Endothelial cell of umbilical vein (primary cell): ENCODE measurements at regions not wholly inside any gene's neighbourhood (a gene's known extent, or its start where the extent isn't known, plus 50 kb on each side); places are given as distances from the start of the nearest gene placed in this dataset.

Source experiments
- BruUV-seq: library from RNA; stranded (reverse); fragments of 400-500 nt; replicated peaks from 2 replicates; lab custom pipeline; 2021; lab: Mats Ljungman, UMichigan
- CTCF ChIA-PET: fragments of 300-600, 350-600 bp; sonication (Branson Sonifier 250); formaldehyde crosslinking; loops from one replicate; lab custom pipeline; 2021; ENCODE audit warnings: antibody characterized with exemption, inconsistent platforms; lab: Charles Lee
- POLR2A ChIA-PET: fragments of 300-600, 350-600 bp; sonication (Branson Sonifier 250); formaldehyde crosslinking; loops from one replicate; lab custom pipeline; 2021; ENCODE audit warnings: antibody characterized with exemption, inconsistent platforms; lab: Charles Lee
- DNase-seq: peaks from one replicate; pipeline ENCODE4 v3.0.0-alpha.2; 2011; ENCODE audit warnings: low read depth, low spot score
- FAIRE-seq: peaks from 2 replicates; lab custom pipeline; 2011; peaks lifted over from hg19 to GRCh38; lab: Jason Lieb, UNC
- H2AFZ ChIP-seq: 2 replicates; pipeline ENCODE4 v1.6.0; 2012; ENCODE audit warnings: low read depth, low read length, control low read depth, inconsistent platforms
- H3K27ac ChIP-seq: 2 replicates; pipeline ENCODE4 v1.5.1; 2011; ENCODE audit warnings: low read depth, mild to moderate bottlenecking, control low read depth, low read length, moderate library complexity; ENCODE audit not compliant: insufficient read depth
- H3K27me3 ChIP-seq, 2 experiments: 2 replicates each; pipeline versions ENCODE4 v1.6.0 to v1.6.1; 2011; ENCODE audit warnings: low read length in 2 of 2, mixed read lengths in 1 of 2; ENCODE audit not compliant: control insufficient read depth in 2 of 2, insufficient read depth in 2 of 2
- H3K36me3 ChIP-seq, 2 experiments: 2 replicates in 1 of 2; 3 replicates in 1 of 2; pipeline ENCODE4 v1.5.1; 2011; ENCODE audit warnings: low read length in 2 of 2, mild to moderate bottlenecking in 1 of 2, moderate library complexity in 1 of 2; ENCODE audit not compliant: control insufficient read depth in 2 of 2, insufficient read depth in 2 of 2; ENCODE audit errors: extremely low read depth in 1 of 2
- H3K4me1 ChIP-seq: 3 replicates; pipeline ENCODE4 v1.5.1; 2011; ENCODE audit warnings: mild to moderate bottlenecking, low read length; ENCODE audit not compliant: control insufficient read depth, insufficient read depth; ENCODE audit errors: extremely low read depth
- H3K4me2 ChIP-seq: 2 replicates; pipeline ENCODE4 v1.6.1; 2011; ENCODE audit warnings: low read length, control low read depth, mixed read lengths; ENCODE audit not compliant: insufficient read depth
- H3K4me3 ChIP-seq, 3 experiments: fragments of 200-600 bp in 1 of 3; sonication (generic), shearing (Covaris generic) in 1 of 3; replicated peaks in 1 of 3; 2 replicates each; pipeline ENCODE4 v1.5.1; 2011 to 2016; ENCODE audit warnings: control low read depth in 3 of 3, low read length in 3 of 3, mild to moderate bottlenecking in 2 of 3, inconsistent platforms in 1 of 3, low read depth in 1 of 3, moderate library complexity in 1 of 3; ENCODE audit not compliant: insufficient read depth in 1 of 3
- H3K79me2 ChIP-seq: 2 replicates; pipeline ENCODE4 v1.6.0; 2012; ENCODE audit warnings: low read length, inconsistent platforms; ENCODE audit not compliant: control insufficient read depth, insufficient read depth
- H3K9ac ChIP-seq: replicated peaks from 2 replicates; pipeline ENCODE3; 2011; ENCODE audit warnings: low read length, control low read depth; ENCODE audit not compliant: insufficient read depth; ENCODE audit errors: extremely low read depth
- H3K9me1 ChIP-seq: replicated peaks from 3 replicates; pipeline ENCODE4 v1.6.0; 2011; ENCODE audit warnings: mild to moderate bottlenecking, low read length; ENCODE audit not compliant: control insufficient read depth, insufficient read depth; ENCODE audit errors: extremely low read depth
- H3K9me3 ChIP-seq: replicated peaks from 2 replicates; pipeline ENCODE4 v1.5.1; 2012; ENCODE audit warnings: low read length, inconsistent platforms; ENCODE audit not compliant: control insufficient read depth, insufficient read depth
- H4K20me1 ChIP-seq: replicated peaks from 2 replicates; pipeline ENCODE3; 2011; ENCODE audit warnings: mild to moderate bottlenecking, low read length; ENCODE audit not compliant: control insufficient read depth, insufficient read depth; ENCODE audit errors: extremely low read depth
- CTCF ChIP-seq, 2 donors: IDR thresholded peaks; 1 replicate in 1 of 2; 2 replicates in 1 of 2; pipeline ENCODE4 v1.5.1; 2011; ENCODE audit warnings: low read length in 2 of 2, mild to moderate bottlenecking in 2 of 2, moderate library complexity in 2 of 2, control low read depth in 1 of 2, inconsistent platforms in 1 of 2, low read depth in 1 of 2; ENCODE audit not compliant: insufficient read depth in 1 of 2; ENCODE audit errors: extremely low read depth in 1 of 2
- EZH2 ChIP-seq: IDR thresholded peaks from 2 replicates; pipeline ENCODE4 v1.6.1; 2012; ENCODE audit warnings: borderline replicate concordance, low read depth, mild to moderate bottlenecking, moderate library complexity, low read length, inconsistent platforms; ENCODE audit not compliant: severe bottlenecking
- FOS ChIP-seq: IDR thresholded peaks from 2 replicates; pipeline ENCODE4 v1.6.1; 2011; ENCODE audit warnings: mild to moderate bottlenecking, low read length, moderate library complexity, borderline replicate concordance; ENCODE audit not compliant: insufficient read depth
- GATA2 ChIP-seq: IDR thresholded peaks from 2 replicates; pipeline ENCODE4 v1.7.0; 2011; ENCODE audit warnings: low read depth, mild to moderate bottlenecking, moderate library complexity, mixed read lengths, low read length; ENCODE audit not compliant: insufficient read length, insufficient read depth
- JUN ChIP-seq: IDR thresholded peaks from 2 replicates; pipeline ENCODE4 v1.6.1; 2011; ENCODE audit warnings: borderline replicate concordance, low read depth; ENCODE audit not compliant: insufficient read length, insufficient read depth
- MAX ChIP-seq: IDR thresholded peaks from 2 replicates; pipeline ENCODE4 v1.6.1; 2011; ENCODE audit not compliant: insufficient read depth, insufficient read length
- MYC ChIP-seq: IDR thresholded peaks from one replicate; pipeline ENCODE4 v1.6.1; 2011; ENCODE audit warnings: mild to moderate bottlenecking, low read depth, low read length
- POLR2A ChIP-seq: IDR thresholded peaks from 2 replicates; pipeline ENCODE4 v1.6.1; 2012; ENCODE audit warnings: low read depth, mild to moderate bottlenecking, control low read depth, low read length
- POLR2AphosphoS5 ChIP-seq: IDR thresholded peaks from 2 replicates; pipeline ENCODE4 v1.6.1; 2012; ENCODE audit warnings: low read depth, mild to moderate bottlenecking, control low read depth, low read length, moderate library complexity; ENCODE audit not compliant: insufficient read depth
- dilution Hi-C: fragments of 300-500 bp; cut with MboI; formaldehyde crosslinking; loops from one replicate; pipeline ENCODE4 v1.15.0; 2019; ENCODE audit warnings: low sequenced_read_pairs; ENCODE audit not compliant: extremely low pct_ligation_motif_present
- intact Hi-C: fragments of 100-400 bp; cut with micrococcal nuclease; formaldehyde crosslinking; loops from one replicate; pipeline ENCODE4 v1.10.0; 2022

- Histone ChIP-seq H4K20me1 (no peaks in the 10 kb centered on the region), H3K4me3 (no peak overlapping the region), H3K9me1 (no peaks in the 10 kb centered on the region), H2AFZ (no peak overlapping the region), H3K36me3 (no peaks in the 10 kb centered on the region), H3K4me1 (no peaks in the 10 kb centered on the region), H3K9me3 (peaks cover 2% of the 10 kb centered on the region), H3K27ac (no peak overlapping the region), H3K9ac (no peak overlapping the region), H3K79me2 (no peaks in the 10 kb centered on the region), H3K27me3 (no peaks in the 10 kb centered on the region), H3K4me2 (no peak overlapping the region)
- BruUV-seq: no TSS peak
- CTCF ChIA-PET: no interaction called here
- POLR2A ChIA-PET: no interaction called here
- DNase-seq (no peak), FAIRE-seq (no peak)
- intact Hi-C loops: no loop called here
- TF ChIP-seq CTCF (IDR thresholded peaks at IDR 0.05; ENCODE audit: extremely low read depth in 1 of 2, insufficient read depth in 1 of 2, low read depth in 1 of 2, low read length in 2 of 2): no peak
- TF ChIP-seq GATA2: no peak
- TF ChIP-seq POLR2A: no peak
- TF ChIP-seq POLR2AphosphoS5: no peak
- no peak for TF ChIP-seq MAX
- no peak for TF ChIP-seq MYC
- no peak for TF ChIP-seq FOS
- no peak for TF ChIP-seq EZH2
- no peak for TF ChIP-seq JUN
- dilution Hi-C loops: no loop called here
Measured at GRCh38 chr1:17909634-17910033, 154.5 kb downstream of the ACTL8 start.
